Astrocyte (in vitro differentiated cells and primary cell): ENCODE measurements at regions not wholly inside any gene's neighbourhood (a gene's known extent, or its start where the extent isn't known, plus 50 kb on each side); places are given as distances from the start of the nearest gene placed in this dataset.

Experiments
- DNase-seq: peaks from one replicate; pipeline ENCODE4 v3.0.0-alpha.2; 2010; ENCODE audit warnings: low read depth
- FAIRE-seq: peaks from 2 replicates; lab custom pipeline; 2011; peaks lifted over from hg19 to GRCh38; lab: Jason Lieb, UNC
- H2AFZ ChIP-seq: 2 replicates; pipeline ENCODE4 v1.6.0; 2012; ENCODE audit warnings: low read depth, low read length, inconsistent platforms
- H3K27ac ChIP-seq: 2 replicates; pipeline ENCODE4 v1.5.1; 2011; ENCODE audit warnings: low read depth, low read length, inconsistent platforms
- H3K27me3 ChIP-seq: 2 replicates; pipeline ENCODE4 v1.6.0; 2011; ENCODE audit warnings: low read length, inconsistent platforms; ENCODE audit not compliant: insufficient read depth
- H3K36me3 ChIP-seq: 2 replicates; pipeline ENCODE4 v1.5.1; 2011; ENCODE audit warnings: low read length, inconsistent platforms; ENCODE audit not compliant: insufficient read depth
- H3K4me1 ChIP-seq: 2 replicates; pipeline ENCODE4 v1.5.1; 2011; ENCODE audit warnings: low read length, inconsistent platforms; ENCODE audit not compliant: insufficient read depth
- H3K4me2 ChIP-seq: 2 replicates; pipeline ENCODE4 v1.6.0; 2012; ENCODE audit warnings: low read length, inconsistent platforms
- H3K4me3 ChIP-seq: 2 replicates; pipeline ENCODE4 v1.5.1; 2011; ENCODE audit warnings: low read depth, mild to moderate bottlenecking, low read length, inconsistent platforms; ENCODE audit not compliant: insufficient read depth
- H3K79me2 ChIP-seq: 2 replicates; pipeline ENCODE4 v1.6.0; 2012; ENCODE audit warnings: mild to moderate bottlenecking, low read length, inconsistent platforms; ENCODE audit not compliant: insufficient read depth
- H3K9ac ChIP-seq: 2 replicates; pipeline ENCODE4 v1.6.0; 2012; ENCODE audit warnings: mild to moderate bottlenecking, low read length, inconsistent platforms
- H3K9me3 ChIP-seq: 2 replicates; pipeline ENCODE4 v1.5.1; 2012; ENCODE audit warnings: low read depth, mild to moderate bottlenecking, low read length, inconsistent platforms; ENCODE audit not compliant: insufficient read depth
- H4K20me1 ChIP-seq: 2 replicates; pipeline ENCODE4 v1.6.0; 2012; ENCODE audit warnings: low read length, inconsistent platforms; ENCODE audit not compliant: insufficient read depth
- H3K27ac Mint-ChIP-seq: one replicate; pipeline ENCODE4 v1.8.0; 2021; ENCODE audit warnings: mild to moderate bottlenecking, mixed read lengths; ENCODE audit not compliant: unreplicated experiment
- H3K27me3 Mint-ChIP-seq: one replicate; pipeline ENCODE4 v1.8.0; 2021; ENCODE audit warnings: low read depth, mixed read lengths; ENCODE audit not compliant: unreplicated experiment
- H3K36me3 Mint-ChIP-seq: one replicate; pipeline ENCODE4 v1.8.0; 2021; ENCODE audit warnings: low read depth, mixed read lengths; ENCODE audit not compliant: unreplicated experiment
- H3K4me1 Mint-ChIP-seq: one replicate; pipeline ENCODE4 v1.8.0; 2021; ENCODE audit warnings: low read depth, mixed read lengths; ENCODE audit not compliant: unreplicated experiment
- H3K4me3 Mint-ChIP-seq: one replicate; pipeline ENCODE4 v1.8.0; 2021; ENCODE audit warnings: mild to moderate bottlenecking, moderate library complexity, mixed read lengths; ENCODE audit not compliant: unreplicated experiment
- H3K9me3 Mint-ChIP-seq: one replicate; pipeline ENCODE4 v1.8.0; 2021; ENCODE audit warnings: mild to moderate bottlenecking, mixed read lengths; ENCODE audit not compliant: unreplicated experiment
- CTCF ChIP-seq: IDR thresholded peaks from 2 replicates; pipeline ENCODE4 v1.5.1; 2011; ENCODE audit warnings: low read depth, mild to moderate bottlenecking, inconsistent platforms, low read length, moderate library complexity; ENCODE audit not compliant: insufficient read depth
- EZH2 ChIP-seq: IDR thresholded peaks from 2 replicates; pipeline ENCODE4 v1.6.1; 2012; ENCODE audit warnings: mild to moderate bottlenecking, low read length, inconsistent platforms; ENCODE audit not compliant: insufficient read depth

GRCh38 chr12:58288190-58288589 is 346.8 kb downstream of the ATP23 start:
- FAIRE-seq (no peak), DNase-seq (peak; percentile 71)
- no peak overlapping the region for H3K4me3 Mint-ChIP-seq
- no peak overlapping the region for H3K27ac Mint-ChIP-seq
- H3K9me3 Mint-ChIP-seq, result peaks cover 6% of the 10 kb centered on the region
- Histone ChIP-seq H3K4me1 (no peaks in the 10 kb centered on the region), H3K9me3 (no peaks in the 10 kb centered on the region), H3K4me2 (no peak overlapping the region), H3K9ac (no peak overlapping the region), H4K20me1 (no peaks in the 10 kb centered on the region), H3K36me3 (no peaks in the 10 kb centered on the region), H3K4me3 (no peak overlapping the region), H3K79me2 (no peaks in the 10 kb centered on the region), H3K27ac (no peak overlapping the region), H2AFZ (no peak overlapping the region), H3K27me3 (no peaks in the 10 kb centered on the region)
- no peaks in the 10 kb centered on the region for H3K27me3 Mint-ChIP-seq
- H3K36me3 Mint-ChIP-seq, result no peaks in the 10 kb centered on the region
- TF ChIP-seq CTCF (no peak), EZH2 (no peak)
- H3K4me1 Mint-ChIP-seq, result peaks cover 3% of the 10 kb centered on the region

GRCh38 chr12:58291106-58291505 is 349.7 kb downstream of the ATP23 start:
- Histone ChIP-seq H3K4me1 (no peaks in the 10 kb centered on the region), H4K20me1 (no peaks in the 10 kb centered on the region), H3K4me2 (no peak overlapping the region), H2AFZ (no peak overlapping the region), H3K36me3 (no peaks in the 10 kb centered on the region), H3K27me3 (no peaks in the 10 kb centered on the region), H3K79me2 (no peaks in the 10 kb centered on the region), H3K27ac (no peak overlapping the region), H3K4me3 (no peak overlapping the region), H3K9ac (no peak overlapping the region), H3K9me3 (no peaks in the 10 kb centered on the region)
- TF ChIP-seq CTCF (no peak), EZH2 (no peak)
- no peak overlapping the region for H3K27ac Mint-ChIP-seq
- H3K4me3 Mint-ChIP-seq, result no peak overlapping the region
- H3K4me1 Mint-ChIP-seq, result no peaks in the 10 kb centered on the region
- H3K27me3 Mint-ChIP-seq, result no peaks in the 10 kb centered on the region
- no peak for DNase-seq
- no peak for FAIRE-seq
- no peaks in the 10 kb centered on the region for H3K36me3 Mint-ChIP-seq
- H3K9me3 Mint-ChIP-seq, result peaks cover 2% of the 10 kb centered on the region

- no peak for FAIRE-seq
- H3K9me3 ChIP-seq, result no peaks in the 10 kb centered on the region
- no peaks in the 10 kb centered on the region for H4K20me1 ChIP-seq
- H3K4me1 ChIP-seq, result no peaks in the 10 kb centered on the region
- H3K27me3 ChIP-seq, result no peaks in the 10 kb centered on the region
- no peak overlapping the region for H3K4me2 ChIP-seq
- no peak overlapping the region for H3K9ac ChIP-seq
- H2AFZ ChIP-seq, result no peak overlapping the region
- no peak overlapping the region for H3K27ac ChIP-seq
- Mint-ChIP-seq H3K4me3 (no peak overlapping the region), H3K27ac (no peak overlapping the region), H3K27me3 (no peaks in the 10 kb centered on the region), H3K4me1 (no peaks in the 10 kb centered on the region), H3K36me3 (no peaks in the 10 kb centered on the region), H3K9me3 (peaks cover 2% of the 10 kb centered on the region)
- no peak overlapping the region for H3K4me3 ChIP-seq
- H3K79me2 ChIP-seq, result no peaks in the 10 kb centered on the region
- no peak for DNase-seq
- TF ChIP-seq EZH2, result no peak
- TF ChIP-seq CTCF, result no peak
- no peaks in the 10 kb centered on the region for H3K36me3 ChIP-seq
Observed at GRCh38 chr12:58293308-58293982, 352.1 kb downstream of the ATP23 start.
